WTC11 (cell line): ENCODE measurements at regions not wholly inside any gene's neighbourhood (a gene's known extent, or its start where the extent isn't known, plus 50 kb on each side); places are given as distances from the start of the nearest gene placed in this dataset.

Experiments
- ATAC-seq: fragments of 200-7000 bp; cut with Tn5 transposase; 2 replicates; pipeline ENCODE4 v1.10.0; 2021; ENCODE audit warnings: mild to moderate bottlenecking, moderate library complexity
- CTCF ChIA-PET: fragments of 300-600 bp; sonication (Branson Sonifier 250); formaldehyde crosslinking; loops from one replicate; lab custom pipeline; 2021; ENCODE audit warnings: antibody characterized with exemption; lab: Charles Lee
- POLR2A ChIA-PET: fragments of 350-600 bp; sonication (Branson Sonifier 250); formaldehyde crosslinking; loops from one replicate; lab custom pipeline; 2021; ENCODE audit warnings: antibody characterized with exemption; lab: Charles Lee
- DNase-seq: peaks from one replicate; pipeline ENCODE4 v3.0.0; 2021; ENCODE audit warnings: low spot score
- H3K27ac Mint-ChIP-seq: 2 replicates; pipeline ENCODE4 v1.8.0; 2021; ENCODE audit warnings: mixed read lengths
- H3K27me3 Mint-ChIP-seq: 2 replicates; pipeline ENCODE4 v1.8.0; 2021; ENCODE audit warnings: low read depth, mild to moderate bottlenecking, moderate library complexity, mixed read lengths
- H3K36me3 Mint-ChIP-seq: 2 replicates; pipeline ENCODE4 v1.8.0; 2021; ENCODE audit warnings: mixed read lengths
- H3K4me1 Mint-ChIP-seq: 2 replicates; pipeline ENCODE4 v1.8.0; 2022; ENCODE audit warnings: mixed read lengths
- H3K4me3 Mint-ChIP-seq: 2 replicates; pipeline ENCODE4 v1.8.0; 2021; ENCODE audit warnings: mild to moderate bottlenecking, moderate library complexity, mixed read lengths
- H3K9me3 Mint-ChIP-seq: 2 replicates; pipeline ENCODE4 v1.8.0; 2021; ENCODE audit warnings: mixed read lengths
- AFF4 ChIP-seq: sonication (generic); formaldehyde crosslinking; IDR thresholded peaks from 2 replicates; pipeline ENCODE4 v1.8.1; 2023; ENCODE audit warnings: mild to moderate bottlenecking, missing genetic modification reagents, borderline replicate concordance
- ATF3 ChIP-seq: sonication (generic); formaldehyde crosslinking; conservative IDR thresholded peaks from 2 replicates; pipeline ENCODE4 v1.8.1; 2022; ENCODE audit warnings: mild to moderate bottlenecking, missing genetic modification reagents
- E2F1 ChIP-seq: sonication (generic); formaldehyde crosslinking; IDR thresholded peaks from 2 replicates; pipeline ENCODE4 v1.8.0; 2022; ENCODE audit warnings: mild to moderate bottlenecking, missing genetic modification reagents
- EMX1 ChIP-seq: fragments of 250-450 bp; sonication (Bioruptor Pico); IDR thresholded peaks from 2 replicates; pipeline ENCODE4 v1.8.0; 2021; ENCODE audit warnings: mild to moderate bottlenecking
- GTF2I ChIP-seq: fragments of 250-450 bp; sonication (Bioruptor Pico); conservative IDR thresholded peaks from 2 replicates; pipeline ENCODE4 v1.4.0; 2021; ENCODE audit warnings: mild to moderate bottlenecking
- PRRX2 ChIP-seq: fragments of 250-450 bp; sonication (Bioruptor Pico); IDR thresholded peaks from 2 replicates; pipeline ENCODE4 v1.8.0; 2021; ENCODE audit warnings: mild to moderate bottlenecking
- SP1 ChIP-seq: sonication (generic); formaldehyde crosslinking; conservative IDR thresholded peaks from 2 replicates; pipeline ENCODE4 v1.8.1; 2022; ENCODE audit warnings: missing genetic modification reagents
- STAT6 ChIP-seq: sonication (generic); formaldehyde crosslinking; conservative IDR thresholded peaks from 2 replicates; pipeline ENCODE4 v1.8.1; 2023; ENCODE audit warnings: mild to moderate bottlenecking, low read depth, missing genetic modification reagents, moderate library complexity
- TEAD1 ChIP-seq: sonication (generic); formaldehyde crosslinking; IDR thresholded peaks from 2 replicates; pipeline ENCODE4 v1.8.0; 2022; ENCODE audit warnings: mild to moderate bottlenecking, missing genetic modification reagents
- ZBTB21 ChIP-seq: sonication (generic); formaldehyde crosslinking; IDR thresholded peaks from 2 replicates; pipeline ENCODE4 v1.8.1; 2023; ENCODE audit warnings: mild to moderate bottlenecking, missing genetic modification reagents, borderline replicate concordance
- ZNF219 ChIP-seq: sonication (generic); formaldehyde crosslinking; IDR thresholded peaks from 2 replicates; pipeline ENCODE4 v1.8.0; 2023; ENCODE audit warnings: missing genetic modification reagents, mild to moderate bottlenecking, borderline replicate concordance
- ZSCAN18 ChIP-seq: fragments of 250-450 bp; sonication (Bioruptor Pico); IDR thresholded peaks from 2 replicates; pipeline ENCODE4 v2.1.2; 2022; ENCODE audit warnings: mild to moderate bottlenecking, moderate library complexity

- Mint-ChIP-seq H3K4me3 (no peak overlapping the region), H3K27ac (no peak overlapping the region), H3K4me1 (peaks cover 3% of the 10 kb centered on the region), H3K27me3 (no peaks in the 10 kb centered on the region), H3K9me3 (no peaks in the 10 kb centered on the region), H3K36me3 (no peaks in the 10 kb centered on the region)
- ChIA-PET POLR2A (no interaction called here), CTCF (no interaction called here)
- ATAC-seq (no peak), DNase-seq (no peak)
- TF ChIP-seq ZSCAN18 (CRISPR knock-in tag) = no peak
- no peak for TF ChIP-seq TEAD1 (CRISPR knock-in tag)
Observed at GRCh38 chr5:89380635-89381034, 497.7 kb upstream of the MEF2C start.

- no peak overlapping the region for H3K4me3 Mint-ChIP-seq
- no peaks in the 10 kb centered on the region for H3K4me1 Mint-ChIP-seq
- no peaks in the 10 kb centered on the region for H3K27me3 Mint-ChIP-seq
- no peak overlapping the region for H3K27ac Mint-ChIP-seq
- TF ChIP-seq GTF2I (CRISPR knock-in tag) (no peak), ZNF219 (CRISPR knock-in tag) (no peak), E2F1 (CRISPR knock-in tag) (no peak), ATF3 (CRISPR knock-in tag) (no peak), SP1 (CRISPR knock-in tag) (no peak), AFF4 (CRISPR knock-in tag) (no peak), STAT6 (CRISPR knock-in tag) (no peak), EMX1 (no peak), ZBTB21 (no peak), PRRX2 (CRISPR knock-in tag) (no peak)
- ChIA-PET CTCF (no interaction called here), POLR2A (no interaction called here)
- no peak for ATAC-seq
- H3K36me3 Mint-ChIP-seq = no peaks in the 10 kb centered on the region
- no peaks in the 10 kb centered on the region for H3K9me3 Mint-ChIP-seq
- DNase-seq = no peak
Observed at GRCh38 chr5:89377767-89378455, 494.9 kb upstream of the MEF2C start.
